ENCODE measurements at regions not wholly inside any gene's neighbourhood (a gene's known extent, or its start where the extent isn't known, plus 50 kb on each side); places are given as distances from the start of the nearest gene placed in this dataset.

- no peak for DNase-seq (ENCODE audit: low read depth)
These were observed 177.6 kb upstream of the HDAC9 start for GRCh38 chr7:18317941-18318340.

- DNase-seq (ENCODE audit: low read depth): no peak
These were observed 175.1 kb upstream of the HDAC9 start for GRCh38 chr7:18320422-18320821.

- DNase-seq (ENCODE audit: low read depth): peak; percentile 13
These were observed 174.5 kb upstream of the HDAC9 start for GRCh38 chr7:18320971-18321567.

- DNase-seq (ENCODE audit: low read depth): no peak
These were observed 165.0 kb upstream of the HDAC9 start for GRCh38 chr7:18330548-18330947.

GRCh38 chr7:18336626-18337025 lies 158.9 kb upstream of the HDAC9 start:
- no peak for DNase-seq (ENCODE audit: low read depth)

- no peak for DNase-seq (ENCODE audit: low read depth)
These were observed 158.3 kb upstream of the HDAC9 start for GRCh38 chr7:18337048-18337809.

GRCh38 chr7:18338910-18339523 lies 156.5 kb upstream of the HDAC9 start:
- DNase-seq (ENCODE audit: low read depth): no peak

GRCh38 chr7:18341756-18342155 lies 153.8 kb upstream of the HDAC9 start:
- no peak for DNase-seq (ENCODE audit: low read depth)

- no peak for DNase-seq (ENCODE audit: low read depth)
These were observed 152.5 kb upstream of the HDAC9 start for GRCh38 chr7:18343047-18343446.

- no peak for DNase-seq (ENCODE audit: low read depth)
These were observed 151.0 kb upstream of the HDAC9 start for GRCh38 chr7:18344536-18344935.

GRCh38 chr7:18345641-18346234 lies 149.8 kb upstream of the HDAC9 start:
- no peak for DNase-seq (ENCODE audit: low read depth)

GRCh38 chr7:18347170-18347569 lies 148.4 kb upstream of the HDAC9 start:
- DNase-seq (ENCODE audit: low read depth): no peak

GRCh38 chr7:18350678-18351077 lies 144.9 kb upstream of the HDAC9 start:
- no peak for DNase-seq (ENCODE audit: low read depth)

- DNase-seq (ENCODE audit: low read depth): peak; percentile 44
These were observed 143.0 kb upstream of the HDAC9 start for GRCh38 chr7:18352339-18353255.

- no peak for DNase-seq (ENCODE audit: low read depth)
These were observed 142.2 kb upstream of the HDAC9 start for GRCh38 chr7:18353339-18353738.

- peak; percentile 30 for DNase-seq (ENCODE audit: low read depth)
These were observed 141.2 kb upstream of the HDAC9 start for GRCh38 chr7:18354108-18355085.

GRCh38 chr7:18356191-18356645 lies 139.3 kb upstream of the HDAC9 start:
- DNase-seq (ENCODE audit: low read depth): no peak

GRCh38 chr7:18357691-18358090 lies 137.9 kb upstream of the HDAC9 start:
- DNase-seq (ENCODE audit: low read depth): no peak

GRCh38 chr7:18361756-18362155 lies 133.8 kb upstream of the HDAC9 start:
- no peak for DNase-seq (ENCODE audit: low read depth)

GRCh38 chr7:18363751-18364380 lies 131.7 kb upstream of the HDAC9 start:
- no peak for DNase-seq (ENCODE audit: low read depth)
